ENCODE measurements at regions not wholly inside any gene's neighbourhood (a gene's known extent, or its start where the extent isn't known, plus 50 kb on each side); places are given as distances from the start of the nearest gene placed in this dataset.

DNA sequence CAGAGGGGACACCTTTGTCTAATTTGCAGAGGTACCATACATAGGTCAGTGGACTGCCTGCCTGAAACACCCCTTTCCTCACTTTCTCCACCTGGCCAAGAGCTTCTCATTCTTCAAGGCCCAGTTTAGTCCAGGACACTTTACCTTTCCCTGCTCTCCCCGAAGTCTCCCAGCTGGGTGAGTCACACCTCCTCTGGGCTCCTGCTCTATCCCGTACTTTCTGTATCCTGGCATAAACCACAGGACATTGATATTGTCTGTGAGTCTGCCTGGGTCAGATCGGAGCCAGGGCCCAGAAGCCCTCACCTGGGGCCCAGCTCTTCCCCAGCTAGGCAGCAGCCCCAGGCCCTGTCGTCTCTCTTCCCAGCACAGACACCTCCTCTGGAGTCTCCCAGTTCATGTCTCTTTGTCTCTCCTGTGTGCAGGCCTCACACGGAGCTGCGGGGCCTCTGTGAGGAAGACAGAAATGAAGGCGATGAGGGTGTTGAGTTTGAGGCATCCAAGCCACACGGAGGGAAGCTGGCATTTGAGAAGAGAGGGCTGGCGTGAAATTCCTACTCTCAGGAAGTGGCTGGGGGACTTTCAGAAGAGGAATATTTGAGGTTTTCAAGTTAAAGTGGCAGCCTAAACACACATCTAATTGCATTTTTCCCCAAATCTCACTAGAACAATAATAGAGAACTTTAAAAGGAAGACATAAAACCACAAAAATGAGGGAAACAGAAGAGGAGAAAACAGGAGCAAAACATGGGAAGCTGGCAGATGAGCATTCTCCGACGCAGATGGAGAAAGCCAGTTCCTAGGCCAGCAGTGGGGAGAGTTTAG, 79.6 kb upstream of the LAPTM4A start:
- TF ChIP-seq, protein P1, sequence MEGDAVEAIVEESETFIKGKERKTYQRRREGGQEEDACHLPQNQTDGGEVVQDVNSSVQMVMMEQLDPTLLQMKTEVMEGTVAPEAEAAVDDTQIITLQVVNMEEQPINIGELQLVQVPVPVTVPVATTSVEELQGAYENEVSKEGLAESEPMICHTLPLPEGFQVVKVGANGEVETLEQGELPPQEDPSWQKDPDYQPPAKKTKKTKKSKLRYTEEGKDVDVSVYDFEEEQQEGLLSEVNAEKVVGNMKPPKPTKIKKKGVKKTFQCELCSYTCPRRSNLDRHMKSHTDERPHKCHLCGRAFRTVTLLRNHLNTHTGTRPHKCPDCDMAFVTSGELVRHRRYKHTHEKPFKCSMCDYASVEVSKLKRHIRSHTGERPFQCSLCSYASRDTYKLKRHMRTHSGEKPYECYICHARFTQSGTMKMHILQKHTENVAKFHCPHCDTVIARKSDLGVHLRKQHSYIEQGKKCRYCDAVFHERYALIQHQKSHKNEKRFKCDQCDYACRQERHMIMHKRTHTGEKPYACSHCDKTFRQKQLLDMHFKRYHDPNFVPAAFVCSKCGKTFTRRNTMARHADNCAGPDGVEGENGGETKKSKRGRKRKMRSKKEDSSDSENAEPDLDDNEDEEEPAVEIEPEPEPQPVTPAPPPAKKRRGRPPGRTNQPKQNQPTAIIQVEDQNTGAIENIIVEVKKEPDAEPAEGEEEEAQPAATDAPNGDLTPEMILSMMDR (IDR thresholded peaks at IDR 0.05; ENCODE audit: low read depth, low read length) = no peak
- no peak for TF ChIP-seq EZH2phosphoT487 (IDR thresholded peaks at IDR 0.05; ENCODE audit: low read depth)

Measured in OCI-LY3 (cell line).